ENCODE measurements at regions not wholly inside any gene's neighbourhood (a gene's known extent, or its start where the extent isn't known, plus 50 kb on each side); places are given as distances from the start of the nearest gene placed in this dataset.
"Not testable (repeated sequence)": the region's sequence is repeated elsewhere in the genome, so short reads cannot be mapped to it uniquely, and the experiment has no call there.

DNA sequence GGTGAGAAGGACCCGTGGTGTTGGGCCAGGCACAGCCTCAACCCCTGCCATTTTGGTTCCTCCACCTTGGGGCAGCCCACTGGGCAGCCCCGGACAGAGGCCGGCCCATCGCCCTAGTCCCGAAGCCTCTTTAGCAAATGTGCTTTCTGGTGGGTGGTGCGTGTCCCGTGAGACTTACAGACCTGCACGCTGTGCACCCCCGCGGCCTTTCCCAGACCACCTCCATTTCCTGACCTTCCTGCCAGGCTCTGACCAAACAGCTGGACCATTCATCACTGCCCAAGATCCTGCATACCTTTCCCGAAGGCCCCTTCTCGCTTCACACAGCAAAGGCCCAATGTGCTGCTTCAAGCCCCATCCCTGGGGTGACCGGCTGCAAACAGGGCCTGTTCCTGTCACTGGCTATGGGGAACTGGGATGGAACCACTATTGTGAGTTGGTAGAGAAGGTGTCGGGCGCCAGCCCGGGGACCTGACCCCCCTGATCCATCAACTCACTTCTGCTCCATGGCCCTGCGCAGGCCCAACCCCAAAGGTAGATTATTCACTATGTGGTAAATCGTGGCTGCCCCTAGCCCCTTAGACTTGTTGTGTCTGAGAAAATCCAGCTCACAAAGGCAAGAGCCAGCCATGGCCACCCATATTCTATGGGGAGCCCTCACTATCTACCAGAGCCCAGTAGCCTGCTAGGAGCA is 341.0 kb downstream of the EIPR1 start:
- DNase-seq (ENCODE audit: low spot score) = no peak

DNA sequence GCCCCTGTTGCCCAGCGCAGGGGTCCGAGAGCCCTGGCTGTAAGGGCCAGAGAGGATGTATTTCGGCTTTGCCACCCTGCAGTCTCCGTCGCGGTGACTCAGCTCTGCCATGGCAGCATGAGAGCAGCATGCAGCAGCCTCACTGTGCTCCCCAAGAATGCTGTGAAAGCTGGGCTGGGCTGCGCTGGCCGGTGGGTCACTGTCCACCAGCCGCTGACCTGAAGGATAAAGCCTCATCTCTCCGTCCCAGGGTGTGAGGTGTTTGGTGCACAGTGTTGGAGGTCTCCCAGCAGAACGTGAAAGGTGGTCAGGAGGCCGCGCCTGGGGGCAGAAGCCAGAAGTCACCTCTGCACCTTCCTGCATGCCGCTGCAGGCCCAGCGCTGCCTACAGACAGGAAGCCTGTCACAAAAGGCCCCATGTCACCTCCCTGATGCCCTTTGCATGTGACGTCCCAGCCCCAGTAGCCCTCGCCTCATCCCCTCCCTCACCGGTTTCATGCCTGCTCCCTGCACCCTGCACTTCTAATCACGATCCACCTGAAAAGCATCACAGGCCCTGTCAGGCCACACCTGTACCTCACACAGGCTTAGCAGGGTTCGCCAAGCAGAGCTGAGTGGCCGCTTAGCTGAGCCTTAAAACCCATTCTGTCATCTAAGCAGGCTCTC is 342.1 kb downstream of the EIPR1 start:
- no peak for DNase-seq (ENCODE audit: low spot score)

DNA sequence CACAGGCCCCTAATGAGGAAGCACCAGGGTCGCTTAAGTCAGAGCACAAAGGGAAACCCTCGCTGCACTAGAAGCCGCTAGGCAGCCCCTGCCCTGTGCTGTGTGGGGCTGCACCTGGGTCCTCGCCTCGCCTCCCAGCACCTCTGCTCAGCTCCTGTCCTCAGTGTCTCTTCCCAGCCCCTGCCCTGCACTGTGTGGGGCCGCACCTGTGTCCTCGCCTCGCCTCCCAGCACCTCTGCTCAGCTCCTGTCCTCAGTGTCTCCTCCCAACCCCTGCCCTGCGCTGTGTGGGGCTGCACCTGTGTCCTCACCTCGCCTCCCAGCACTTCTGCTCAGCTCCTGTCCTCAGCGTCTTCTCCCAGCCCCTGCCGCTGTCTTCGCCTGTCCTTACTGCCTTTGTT is 342.8 kb downstream of the EIPR1 start:
- no peak for DNase-seq (ENCODE audit: low spot score)

DNA sequence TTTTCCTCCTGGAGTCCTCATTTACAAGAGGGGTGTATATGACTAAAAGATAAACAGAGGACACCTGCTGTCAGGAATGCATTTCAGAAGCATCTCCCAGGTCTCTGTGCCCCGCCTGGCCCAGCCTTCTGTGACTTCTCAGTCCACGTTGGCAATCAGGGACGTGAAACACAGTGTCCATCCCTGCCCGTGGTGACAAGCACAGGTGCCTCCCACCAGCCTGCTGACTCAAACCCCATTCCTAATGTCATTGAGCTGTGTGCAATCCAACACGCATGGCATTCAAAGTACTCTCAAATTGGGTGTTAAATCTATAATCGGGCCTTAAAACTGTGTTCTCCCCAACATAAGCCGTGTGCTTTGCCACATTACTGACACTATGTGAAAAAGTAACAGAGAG is 343.2 kb downstream of the EIPR1 start:
- DNase-seq (ENCODE audit: low spot score) = no peak

DNA sequence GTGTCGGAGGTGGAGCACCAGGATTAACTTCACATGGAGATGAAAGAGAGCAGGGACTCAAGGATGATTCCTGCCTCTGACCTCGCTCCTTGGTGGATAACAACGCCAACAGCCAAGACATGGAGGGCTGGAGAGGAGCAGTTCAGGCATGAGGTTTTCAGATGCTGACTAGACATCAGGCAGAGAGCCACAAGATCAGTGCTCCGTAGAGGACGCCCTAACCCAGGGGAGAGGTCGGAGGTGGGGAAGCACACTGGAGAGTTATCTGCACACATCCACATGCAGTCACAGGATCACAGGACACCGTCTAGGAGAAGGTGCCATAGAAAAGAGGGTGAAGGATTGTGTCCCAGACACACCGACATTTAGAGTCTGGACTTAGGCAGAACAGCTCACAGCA is 344.3 kb downstream of the EIPR1 start:
- no peak for DNase-seq (ENCODE audit: low spot score)

DNA sequence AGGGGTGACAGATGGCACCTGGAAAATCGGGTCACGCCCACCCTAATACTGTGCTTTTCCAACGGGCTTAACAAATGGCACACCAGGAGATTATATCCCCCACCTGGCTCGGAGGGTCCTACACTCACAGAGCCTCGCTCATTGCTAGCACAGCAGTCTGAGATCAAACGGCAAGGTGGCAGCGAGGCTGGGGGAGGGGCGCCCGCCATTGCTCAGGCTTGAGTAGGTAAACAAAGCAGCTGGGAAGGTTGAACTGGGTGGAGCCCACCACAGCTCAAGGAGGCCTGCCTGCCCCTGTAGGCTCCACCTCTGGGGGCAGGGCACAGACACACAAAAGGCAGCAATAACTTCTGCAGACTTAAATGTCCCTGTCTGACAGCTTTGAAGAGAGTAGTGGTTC is 346.8 kb downstream of the EIPR1 start:
- DNase-seq (ENCODE audit: low spot score) = not testable (repeated sequence)

DNA sequence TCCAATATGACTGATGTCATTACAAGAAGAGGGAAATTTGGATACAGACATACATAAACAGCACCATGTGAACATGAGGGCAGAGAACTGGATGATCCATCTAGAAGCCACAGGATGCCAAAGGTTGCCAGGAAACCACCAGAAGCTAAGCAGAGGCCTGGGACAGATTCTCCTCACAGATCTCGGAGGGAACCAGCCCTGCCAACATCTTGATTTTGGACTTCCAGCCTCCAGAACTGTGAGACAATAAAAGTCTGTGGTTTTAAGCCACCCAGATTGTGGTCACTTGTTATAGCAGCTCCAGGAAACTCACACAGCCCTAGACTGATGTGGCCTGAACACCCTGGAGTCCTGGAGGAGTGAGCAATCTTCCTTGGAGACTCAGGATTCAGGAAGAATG is 351.6 kb downstream of the EIPR1 start:
- DNase-seq (ENCODE audit: low spot score) = no peak

DNA sequence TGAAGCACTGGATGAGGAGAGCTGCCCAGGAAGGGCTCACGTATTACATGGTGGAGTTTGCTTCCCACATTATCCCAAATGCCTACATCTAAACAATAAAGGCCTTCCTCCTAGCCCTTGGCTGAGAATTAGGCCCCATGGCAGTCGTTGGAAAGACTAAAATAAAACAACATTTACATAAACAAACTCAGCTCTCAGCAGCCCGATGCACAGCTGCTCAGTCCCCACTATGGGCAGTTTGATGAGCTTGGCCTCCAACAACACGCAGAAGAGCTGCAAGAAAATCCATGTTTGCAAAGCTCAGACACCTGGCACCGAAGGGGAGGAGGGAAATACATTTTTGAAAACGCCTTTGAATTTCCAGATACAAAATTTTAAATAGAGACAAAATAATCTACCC is 352.4 kb downstream of the EIPR1 start:
- DNase-seq (ENCODE audit: low spot score) = no peak

DNA sequence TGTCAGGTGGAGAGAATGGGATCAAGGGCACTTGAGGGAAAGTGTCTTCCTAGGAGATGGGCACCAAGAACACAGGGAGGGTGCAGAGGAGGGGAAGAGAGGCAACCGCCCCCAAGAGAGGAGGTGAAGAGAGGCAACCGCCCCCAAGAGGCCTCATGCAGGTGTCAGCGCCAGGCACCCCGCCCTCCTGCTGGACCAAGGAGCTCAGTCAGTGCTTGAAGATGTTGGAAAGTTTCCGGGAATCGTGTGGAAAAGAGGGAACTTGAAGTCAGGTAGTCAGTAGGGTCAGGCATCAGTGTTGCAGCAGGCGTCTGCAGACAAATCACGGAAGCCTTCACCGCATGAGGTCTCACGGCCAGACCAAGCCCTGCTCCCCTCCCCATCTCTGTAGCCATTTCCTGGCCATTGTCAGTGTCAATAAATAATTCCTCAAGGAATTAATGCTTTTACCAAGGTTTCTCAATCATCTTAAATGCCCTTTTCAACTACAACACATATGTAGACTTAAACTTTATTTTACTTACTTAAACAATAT is 353.1 kb downstream of the EIPR1 start:
- no peak for DNase-seq (ENCODE audit: low spot score)

DNA sequence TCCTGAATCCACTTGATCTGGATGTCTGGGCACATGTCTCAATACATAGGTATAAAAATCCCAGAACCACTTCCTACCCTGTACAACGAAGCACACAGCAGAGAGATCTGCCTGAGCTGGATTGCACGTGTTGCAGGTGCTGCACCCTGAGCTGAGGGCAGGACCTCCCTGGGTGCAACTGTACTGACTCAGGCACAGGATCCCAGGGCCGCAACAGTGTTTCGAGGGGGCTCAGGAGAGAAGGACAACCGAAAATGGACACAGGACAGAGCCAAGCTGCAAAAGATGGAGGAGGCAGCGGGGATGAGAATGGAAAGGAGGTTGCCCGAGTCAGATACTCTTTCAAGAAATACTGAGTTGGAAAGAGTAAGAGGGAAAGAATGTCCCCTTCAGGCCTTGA is 354.1 kb downstream of the EIPR1 start:
- no peak for DNase-seq (ENCODE audit: low spot score)

DNA sequence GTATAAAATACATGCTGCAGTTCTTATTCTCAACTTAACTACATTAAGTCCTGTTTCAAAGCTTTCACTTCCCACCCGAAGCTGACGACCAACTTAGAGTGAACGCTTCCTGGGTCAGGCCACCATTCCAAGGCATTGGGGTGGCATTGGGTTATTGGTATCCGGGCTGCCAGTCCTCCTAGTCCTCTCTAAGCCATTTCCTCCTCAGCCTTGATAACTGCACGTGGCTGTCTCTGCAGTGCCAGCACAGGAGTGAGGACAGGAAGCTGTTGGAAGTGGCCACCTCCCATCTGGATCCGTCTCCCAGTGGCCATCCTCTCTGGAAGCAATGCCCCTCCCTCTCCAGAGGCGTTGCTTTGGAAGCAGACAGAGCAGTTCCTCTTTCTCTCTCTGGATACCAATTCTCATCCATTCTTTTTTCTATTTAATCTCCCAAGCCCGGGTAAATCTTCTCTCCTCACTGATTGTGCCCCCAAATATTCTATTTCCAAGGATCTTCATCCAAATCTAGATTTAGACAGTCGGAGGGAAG is 354.7 kb downstream of the EIPR1 start:
- DNase-seq (ENCODE audit: low spot score) = no peak

DNA sequence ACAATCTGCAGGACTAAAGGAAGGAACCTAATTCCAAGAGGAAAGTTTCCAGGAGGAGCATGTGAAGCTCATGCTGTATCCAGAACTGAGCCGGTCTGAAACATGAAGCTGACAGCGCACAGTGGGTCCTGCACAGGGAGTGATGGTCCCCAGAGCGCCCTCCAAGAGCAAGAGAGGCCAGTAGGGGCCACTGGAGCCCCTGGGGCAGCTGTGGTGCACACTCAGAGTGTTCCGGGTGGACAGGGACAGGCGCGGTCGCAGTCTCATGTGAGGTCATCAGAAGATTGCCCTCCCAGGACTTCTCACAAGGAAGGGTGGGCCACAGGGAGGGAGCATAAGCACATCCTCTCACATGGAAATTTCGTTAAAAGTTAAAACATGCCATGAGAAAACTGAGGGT is 355.9 kb downstream of the EIPR1 start:
- no peak for DNase-seq (ENCODE audit: low spot score)

DNA sequence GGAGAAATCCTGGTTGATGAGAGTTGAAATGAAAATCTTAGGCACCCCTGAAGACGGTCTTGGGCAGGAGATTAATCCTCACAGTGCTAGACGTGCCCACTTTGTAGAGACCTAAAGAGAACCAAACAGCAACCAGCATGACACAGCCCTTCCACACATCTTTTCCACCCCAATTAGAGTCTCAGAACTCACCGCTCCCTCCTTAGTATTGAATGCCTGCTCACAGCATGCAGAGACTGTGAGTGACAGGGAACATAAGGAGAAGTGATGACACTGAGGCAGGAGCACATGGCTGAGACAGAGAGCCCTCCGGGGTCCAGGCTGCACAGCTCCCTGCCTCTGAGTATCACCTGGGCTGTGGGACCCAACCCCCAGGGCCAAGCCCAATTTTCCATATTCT is 367.6 kb downstream of the EIPR1 start:
- DNase-seq (ENCODE audit: low spot score) = no peak

DNA sequence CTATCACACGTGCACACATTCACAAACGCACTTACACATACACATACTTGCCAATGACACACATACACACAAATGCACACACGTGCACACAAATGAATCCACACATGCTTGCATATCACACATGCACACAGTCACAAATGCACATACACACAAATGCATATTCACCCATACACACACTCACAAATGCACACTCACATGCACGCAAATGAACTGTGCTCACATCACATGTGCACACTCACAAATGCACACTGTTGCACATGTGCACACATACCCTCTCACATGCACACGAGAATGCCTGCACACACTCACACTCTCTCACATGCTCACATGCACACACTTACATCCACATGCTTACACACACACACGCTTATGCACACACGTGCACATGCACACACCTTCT is 368.1 kb downstream of the EIPR1 start:
- DNase-seq (ENCODE audit: low spot score) = no peak

DNA sequence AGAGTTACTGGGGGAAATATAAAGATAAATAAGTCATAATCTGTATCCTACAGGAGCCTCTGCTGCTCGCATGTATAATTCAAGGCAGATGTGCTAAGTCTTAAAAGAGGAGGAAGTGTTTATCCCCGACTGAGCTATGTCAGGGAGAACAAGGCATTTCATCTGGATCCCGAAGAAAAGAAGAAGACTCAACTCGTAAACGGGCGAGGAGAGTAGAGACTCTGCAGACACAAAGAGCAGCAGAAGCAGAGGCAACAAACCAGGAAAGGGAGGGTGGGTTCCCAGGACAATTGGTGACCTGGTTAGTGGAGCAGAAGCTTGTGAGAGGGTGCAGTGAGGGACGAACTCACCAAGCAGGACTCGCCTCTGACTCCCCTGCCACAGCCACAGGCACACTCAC is 368.6 kb downstream of the EIPR1 start:
- no peak for DNase-seq (ENCODE audit: low spot score)

DNA sequence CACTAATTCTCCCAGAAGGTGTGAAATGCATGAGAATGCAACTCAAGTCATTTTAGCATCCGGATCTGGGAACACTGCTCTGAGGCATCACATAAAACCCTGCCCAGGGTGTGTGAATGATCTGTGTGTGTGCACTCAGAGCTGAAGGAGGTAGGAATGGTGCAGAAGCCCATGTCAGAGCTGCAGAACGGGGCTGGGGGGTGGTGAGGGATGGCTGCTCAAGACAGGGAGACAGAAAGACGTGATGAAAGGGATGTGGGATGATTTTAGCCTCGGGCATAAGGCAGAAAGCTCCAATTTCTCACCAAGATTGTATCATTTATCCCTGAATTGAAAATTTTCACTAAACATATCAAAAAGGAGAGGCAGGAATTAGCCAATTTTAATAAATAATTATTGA is 369.1 kb downstream of the EIPR1 start:
- no peak for DNase-seq (ENCODE audit: low spot score)

DNA sequence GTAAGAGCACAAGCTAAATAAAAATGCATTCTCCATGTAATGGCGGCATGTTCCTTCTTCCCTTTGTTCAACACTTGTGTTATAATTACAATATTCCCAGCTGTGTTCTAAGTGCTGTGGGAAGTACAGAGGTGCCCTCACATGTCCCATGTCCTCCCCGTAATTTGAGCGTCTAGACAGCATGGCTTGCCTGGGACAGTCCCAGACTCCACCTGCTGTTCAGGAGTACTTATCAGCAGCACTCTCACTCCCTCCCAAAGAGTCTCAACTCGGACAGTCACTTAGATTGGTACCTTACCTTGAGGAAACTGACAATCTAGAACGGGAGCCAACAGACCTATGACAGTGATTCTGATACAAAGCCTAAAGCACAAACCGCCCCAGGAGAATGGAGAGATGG is 370.5 kb downstream of the EIPR1 start:
- no peak for DNase-seq (ENCODE audit: low spot score)

DNA sequence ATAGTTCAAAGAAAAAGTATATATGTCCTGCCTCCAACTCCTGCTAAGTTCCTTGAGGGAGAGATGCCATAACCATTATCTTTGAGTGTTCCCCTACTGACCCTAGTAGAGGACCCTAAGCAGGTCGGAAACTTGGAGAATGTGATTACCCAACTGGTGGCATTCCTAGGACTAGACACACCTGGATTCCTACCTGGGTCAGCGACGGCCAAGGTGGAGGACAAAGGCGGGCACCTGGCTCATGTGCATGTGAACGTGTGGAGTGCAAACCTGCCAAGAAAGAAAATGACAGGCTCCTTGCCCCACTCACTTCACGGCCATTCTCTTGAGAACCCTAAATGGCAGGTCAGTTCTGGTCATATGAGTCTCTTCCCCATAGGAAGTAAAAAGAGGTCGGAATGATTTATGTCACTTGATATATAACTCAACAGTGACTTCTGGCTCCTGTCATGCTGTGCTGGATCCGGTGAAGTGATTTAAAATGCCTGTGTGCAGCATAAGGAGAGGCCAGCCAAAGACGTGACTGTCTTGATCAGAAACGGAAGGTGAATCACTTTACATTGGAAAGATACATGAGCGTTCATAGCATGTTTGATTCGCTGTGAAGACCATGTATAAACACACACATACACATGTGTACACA is 371.6 kb downstream of the EIPR1 start:
- no peak for DNase-seq (ENCODE audit: low spot score)

DNA sequence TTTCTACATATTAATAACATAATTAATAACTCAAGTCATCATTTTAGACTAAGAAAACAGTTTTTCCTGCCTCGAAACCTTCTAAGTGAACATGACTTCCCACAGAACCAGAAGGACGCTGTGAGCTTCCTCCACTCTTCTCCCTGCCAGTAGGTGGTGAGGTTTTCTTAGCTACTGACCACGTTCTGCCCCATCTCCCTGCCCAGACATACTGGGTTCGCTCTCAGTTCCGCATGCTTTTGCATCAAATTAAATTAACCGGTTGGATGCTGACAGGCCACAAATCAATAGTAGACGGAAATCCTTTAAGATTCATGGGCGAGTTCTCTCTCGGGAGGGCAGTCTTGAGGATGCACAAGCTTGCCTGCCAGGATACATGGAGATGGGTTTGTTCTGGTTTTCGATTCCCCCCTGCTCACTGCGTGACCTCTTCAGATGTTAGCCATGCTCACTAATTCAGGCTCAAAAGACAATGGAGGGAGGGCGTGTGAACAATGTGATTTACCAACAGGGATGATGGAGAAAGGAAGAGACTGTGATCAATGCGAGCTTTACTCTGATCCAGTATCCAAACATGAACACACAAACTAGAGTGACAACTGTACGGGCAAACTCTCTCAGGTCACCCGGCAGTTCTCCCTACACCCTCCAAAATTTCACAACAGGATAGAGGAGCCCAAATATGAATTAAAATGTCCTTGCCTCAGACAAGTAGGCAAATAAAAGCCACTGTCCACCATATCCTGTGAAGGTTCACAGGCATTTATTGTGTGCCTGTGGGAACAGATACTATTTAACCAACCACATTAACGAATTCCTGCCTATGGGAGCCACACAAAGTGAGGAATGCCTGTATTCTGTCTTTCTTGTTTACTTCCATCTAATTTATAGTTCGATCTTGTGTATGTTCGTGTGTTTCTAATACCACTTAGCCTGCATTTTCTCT is 375.7 kb downstream of the EIPR1 start:
- DNase-seq (ENCODE audit: low spot score) = no peak

DNA sequence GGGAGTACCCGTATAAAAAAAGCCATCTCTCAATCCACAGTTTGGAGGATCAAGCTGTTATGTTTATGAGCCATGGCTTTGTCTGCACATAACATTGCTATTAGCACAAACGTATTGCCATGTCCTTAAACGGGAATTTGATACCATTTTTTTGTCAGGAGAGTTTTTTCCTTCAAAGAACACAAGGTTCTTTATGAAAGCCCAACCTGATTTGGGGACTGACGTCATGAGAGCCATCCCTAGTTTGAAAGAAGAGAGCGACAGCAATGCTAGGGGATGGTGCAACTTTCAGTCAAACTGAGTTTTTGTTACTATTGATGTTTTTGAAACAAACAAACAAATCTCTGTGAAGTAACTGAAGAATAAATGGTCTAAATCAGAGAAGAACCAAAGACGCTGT is 376.6 kb downstream of the EIPR1 start:
- no peak for DNase-seq (ENCODE audit: low spot score)

DNA sequence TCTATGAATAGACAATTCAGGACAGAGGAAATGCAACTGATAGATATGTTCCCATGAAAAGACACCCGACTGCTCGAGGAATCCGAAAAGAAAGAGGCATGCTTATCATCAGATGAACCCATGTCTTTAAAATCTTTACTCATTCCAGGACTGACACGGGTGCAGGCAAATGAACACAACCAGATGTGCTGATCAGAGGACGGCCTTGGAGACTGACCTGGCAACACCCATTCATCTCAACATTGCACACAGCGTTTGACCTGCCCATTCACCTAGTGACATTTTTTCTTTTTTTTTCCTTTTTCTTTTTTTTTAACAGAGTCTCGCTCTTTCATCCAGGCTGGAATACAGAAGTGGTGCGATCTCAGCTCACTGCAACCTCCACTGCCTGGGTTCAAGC is 377.5 kb downstream of the EIPR1 start:
- no peak for DNase-seq (ENCODE audit: low spot score)

DNA sequence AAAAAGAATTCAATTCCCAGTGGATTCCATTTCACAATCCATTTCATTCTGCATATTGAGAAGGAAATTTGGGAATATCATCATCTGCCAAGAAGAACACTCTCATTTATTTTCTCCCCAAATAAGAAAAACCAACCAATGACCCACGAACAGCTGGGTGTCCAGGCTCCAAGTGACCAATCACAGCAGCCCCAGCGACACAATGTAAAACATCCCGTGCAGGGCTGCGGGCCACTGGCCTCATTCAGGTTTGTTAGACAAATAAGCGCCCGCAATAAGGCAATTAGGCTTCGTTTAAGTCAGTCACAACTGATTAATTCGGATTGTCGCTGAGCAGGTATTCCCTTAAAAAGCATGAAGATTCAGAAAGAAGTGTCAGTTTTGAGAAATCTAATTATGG is 378.6 kb downstream of the EIPR1 start:
- no peak for DNase-seq (ENCODE audit: low spot score)

Data from CD4-positive, alpha-beta T cell treated with Interleukin-2 at 100 ng/mL for 4 hours (primary cell).